Adrenal gland (tissue), 9 donors: ENCODE measurements at regions not wholly inside any gene's neighbourhood (a gene's known extent, or its start where the extent isn't known, plus 50 kb on each side); places are given as distances from the start of the nearest gene placed in this dataset.

ENCODE experiments used
- DNase-seq, 7 donors: peaks; one replicate each; pipeline ENCODE4 v3.0.0-alpha.2; 2019 to 2020
- H3K27ac ChIP-seq, 5 donors: fragments of 200-600 bp; sonication (generic) in 4 of 5; 1 replicate in 3 of 5; 2 replicates in 2 of 5; pipeline versions ENCODE4 v1.5.1 to v1.8.0; 2016 to 2020; ENCODE audit warnings: mild to moderate bottlenecking in 1 of 5
- H3K27me3 ChIP-seq: fragments of 200-600 bp; 2 replicates; pipeline ENCODE4 v1.8.0; 2021
- H3K36me3 ChIP-seq, 2 donors: fragments of 200-600 bp; replicated peaks in 1 of 2; 1 replicate in 1 of 2; 2 replicates in 1 of 2; pipeline versions ENCODE4 v1.5.1 to v1.8.0; 2018 to 2022
- H3K4me1 ChIP-seq, 2 donors: fragments of 200-600 bp; replicated peaks in 1 of 2; 1 replicate in 1 of 2; 2 replicates in 1 of 2; pipeline versions ENCODE4 v1.5.1 to v1.8.0; 2018 to 2021
- H3K4me3 ChIP-seq, 4 donors: fragments of 200-600 bp; sonication (generic) in 3 of 4; one replicate each; pipeline ENCODE4 v1.5.1; 2016 to 2018
- H3K9me3 ChIP-seq, 3 donors: fragments of 200-600 bp; sonication (generic) in 1 of 3; replicated peaks in 1 of 3; 1 replicate in 2 of 3; 2 replicates in 1 of 3; pipeline versions ENCODE4 v1.5.1 to v1.8.0; 2016 to 2021
- CTCF ChIP-seq, 6 experiments: fragments of 450-650 bp in 4 of 6; fragments of 200-600 bp in 2 of 6; sonication (generic) in 1 of 6; IDR thresholded peaks; 1 replicate in 5 of 6; 2 replicates in 1 of 6; pipeline versions ENCODE4 v1.5.1 to v1.8.0; 2016 to 2021; ENCODE audit warnings: antibody characterized with exemption in 6 of 6, mild to moderate bottlenecking in 2 of 6, moderate library complexity in 1 of 6
- POLR2A ChIP-seq, 2 donors: fragments of 450-650 bp; IDR thresholded peaks; one replicate each; pipeline ENCODE4 v1.6.1; 2017; ENCODE audit warnings: antibody characterized with exemption in 2 of 2, mild to moderate bottlenecking in 2 of 2, moderate library complexity in 1 of 2
- WGBS, 4 donors: extraction: QIAGEN DNeasy Blood & Tissue Kit in 2 of 4; methylation state at CpG; one replicate each; pipeline versions ENCODE4 v1.1.5 to v1.1.7; 2013 to 2017; 5-methylcytosine and 5-hydroxymethylcytosine counted together
- intact Hi-C, 2 donors: fragments of 100-400 bp; cut with DNase I; formaldehyde crosslinking; loops; one replicate each; pipeline versions ENCODE4 v1.14.1 to v1.15.0; 2022 to 2023
- donor health status: healthy with polysubstance abuse.
- donor health status: Bipolar disorder and iron deficiency.
- donor health status: DM: yes; HTN: yes; CAD: no.
- donor health status: DM: no; HTN: no; CAD: no.
- donor health status: DM: no; HTN: no; CAD: no.

GRCh38 chr10:7482992-7483391 lies 72.2 kb upstream of the SFMBT2 start:
- H3K27me3 ChIP-seq = no peaks in the 10 kb centered on the region
- no peak overlapping the region for H3K4me3 ChIP-seq
- intact Hi-C loops = no loop called here
- 88 to 94% (median 91%) methylated on average over 8 of the region's 8 CpGs for WGBS, 4 donors
- no peak for TF ChIP-seq CTCF (IDR thresholded peaks at IDR 0.05)
- no peak for TF ChIP-seq POLR2A (IDR thresholded peaks at IDR 0.05)
- DNase-seq = no peak
- H3K9me3 ChIP-seq = no peaks in the 10 kb centered on the region
- peaks cover 8 to 39% of the 10 kb centered on the region in 2 donors for H3K4me1 ChIP-seq
- H3K36me3 ChIP-seq = no peaks in the 10 kb centered on the region
- H3K27ac ChIP-seq = peak overlapping the region in 1 of 5 donors; percentile 51

GRCh38 chr10:7481368-7481765 lies 70.5 kb upstream of the SFMBT2 start:
- H3K4me1 ChIP-seq = peaks cover 0 to 37% of the 10 kb centered on the region in 2 donors
- no peak for DNase-seq

GRCh38 chr10:7480742-7481367 lies 70.0 kb upstream of the SFMBT2 start:
- intact Hi-C loops = no loop called here
- H3K27ac ChIP-seq = peak overlapping the region in 2 of 5 donors; percentile 17 to 57
- 60 to 67% (median 62%) methylated on average over 8 of the region's 8 CpGs for WGBS, 4 donors
- no peak for TF ChIP-seq CTCF (IDR thresholded peaks at IDR 0.05)
- TF ChIP-seq POLR2A (IDR thresholded peaks at IDR 0.05) = no peak
- DNase-seq = no peak
- peaks cover 0 to 42% of the 10 kb centered on the region in 2 donors for H3K4me1 ChIP-seq
- no peaks in the 10 kb centered on the region for H3K27me3 ChIP-seq
- no peak overlapping the region for H3K4me3 ChIP-seq
- H3K36me3 ChIP-seq = no peaks in the 10 kb centered on the region
- H3K9me3 ChIP-seq = no peaks in the 10 kb centered on the region

More at GRCh38 chr10:7481368-7481765, 70.5 kb upstream of the SFMBT2 start:
- Histone ChIP-seq H3K36me3 (no peaks in the 10 kb centered on the region), H3K27ac (peak overlapping the region in 1 of 5 donors; percentile 68), H3K27me3 (no peaks in the 10 kb centered on the region), H3K4me3 (no peak overlapping the region), H3K9me3 (no peaks in the 10 kb centered on the region)
- 51 to 73% (median 64%) methylated on average over 5 of the region's 5 CpGs for WGBS, 4 donors
- intact Hi-C loops = no loop called here
- TF ChIP-seq CTCF (IDR thresholded peaks at IDR 0.05) (no peak), POLR2A (IDR thresholded peaks at IDR 0.05) (no peak)

GRCh38 chr10:7479861-7480598 lies 69.2 kb upstream of the SFMBT2 start:
- WGBS, 4 donors = 87 to 92% (median 90%) methylated on average over 13 of the region's 13 CpGs
- Histone ChIP-seq H3K4me1 (peaks cover 0 to 41% of the 10 kb centered on the region in 2 donors), H3K36me3 (no peaks in the 10 kb centered on the region), H3K4me3 (no peak overlapping the region), H3K9me3 (no peaks in the 10 kb centered on the region), H3K27ac (peak overlapping the region in 2 of 5 donors; percentile 17 to 57), H3K27me3 (no peaks in the 10 kb centered on the region)
- intact Hi-C loops = no loop called here
- TF ChIP-seq CTCF (IDR thresholded peaks at IDR 0.05) = no peak
- no peak for TF ChIP-seq POLR2A (IDR thresholded peaks at IDR 0.05)
- no peak for DNase-seq
